Ovary (tissue), 3 donors: ENCODE measurements at regions not wholly inside any gene's neighbourhood (a gene's known extent, or its start where the extent isn't known, plus 50 kb on each side); places are given as distances from the start of the nearest gene placed in this dataset.

Source experiments
- POLR2A ChIP-seq: fragments of 450-650 bp; IDR thresholded peaks from one replicate; pipeline ENCODE4 v1.6.1; 2017; ENCODE audit warnings: antibody characterized with exemption, mild to moderate bottlenecking, moderate library complexity
- TF ChIP-seq, protein P1 (sequence below), 3 donors: fragments of 450-650 bp in 2 of 3; fragments of 200-600 bp in 1 of 3; IDR thresholded peaks; one replicate each; pipeline versions ENCODE4 v1.5.1 to v1.8.0; 2016 to 2022; ENCODE audit warnings: antibody characterized with exemption in 3 of 3, mild to moderate bottlenecking in 1 of 3
- donor health status: DM: no; HTN: no; CAD: no.

DNA sequence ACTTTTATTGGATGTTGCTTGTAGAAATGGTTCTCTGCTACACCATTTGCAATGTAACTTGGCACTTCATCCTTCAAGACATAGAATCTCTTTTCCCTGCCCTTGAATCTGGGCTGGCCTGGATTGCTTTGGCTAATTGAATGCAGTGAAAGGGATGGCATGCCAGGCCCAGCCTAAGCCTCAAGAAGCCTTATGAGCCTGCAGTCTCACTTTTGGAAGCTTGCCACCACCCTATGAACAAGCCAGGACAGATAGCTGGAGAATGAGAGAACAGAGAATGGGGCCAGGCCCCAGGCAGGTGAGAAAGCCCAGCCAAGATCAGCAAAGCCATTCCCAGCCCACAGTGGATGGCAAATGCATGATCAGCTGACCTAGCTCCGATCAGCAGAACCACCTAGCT is 117.0 kb upstream of the ADRA1D start:
- TF ChIP-seq, protein P1, sequence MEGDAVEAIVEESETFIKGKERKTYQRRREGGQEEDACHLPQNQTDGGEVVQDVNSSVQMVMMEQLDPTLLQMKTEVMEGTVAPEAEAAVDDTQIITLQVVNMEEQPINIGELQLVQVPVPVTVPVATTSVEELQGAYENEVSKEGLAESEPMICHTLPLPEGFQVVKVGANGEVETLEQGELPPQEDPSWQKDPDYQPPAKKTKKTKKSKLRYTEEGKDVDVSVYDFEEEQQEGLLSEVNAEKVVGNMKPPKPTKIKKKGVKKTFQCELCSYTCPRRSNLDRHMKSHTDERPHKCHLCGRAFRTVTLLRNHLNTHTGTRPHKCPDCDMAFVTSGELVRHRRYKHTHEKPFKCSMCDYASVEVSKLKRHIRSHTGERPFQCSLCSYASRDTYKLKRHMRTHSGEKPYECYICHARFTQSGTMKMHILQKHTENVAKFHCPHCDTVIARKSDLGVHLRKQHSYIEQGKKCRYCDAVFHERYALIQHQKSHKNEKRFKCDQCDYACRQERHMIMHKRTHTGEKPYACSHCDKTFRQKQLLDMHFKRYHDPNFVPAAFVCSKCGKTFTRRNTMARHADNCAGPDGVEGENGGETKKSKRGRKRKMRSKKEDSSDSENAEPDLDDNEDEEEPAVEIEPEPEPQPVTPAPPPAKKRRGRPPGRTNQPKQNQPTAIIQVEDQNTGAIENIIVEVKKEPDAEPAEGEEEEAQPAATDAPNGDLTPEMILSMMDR (IDR thresholded peaks at IDR 0.05), result no peak
- no peak for TF ChIP-seq POLR2A
